Head of caudate nucleus (tissue), 42 donors: ENCODE measurements at regions not wholly inside any gene's neighbourhood (a gene's known extent, or its start where the extent isn't known, plus 50 kb on each side); places are given as distances from the start of the nearest gene placed in this dataset.
"Not testable (repeated sequence)": the region's sequence is repeated elsewhere in the genome, so short reads cannot be mapped to it uniquely, and the experiment has no call there.

Source experiments
- DNase-seq, 42 donors: peaks; one replicate each; pipeline versions ENCODE4 v3.0.0 to v3.0.0-alpha.2; 2020 to 2021; ENCODE audit warnings: mixed read lengths in 7 of 42
- intact Hi-C: fragments of 100-400 bp; cut with DNase I; formaldehyde crosslinking; loops from one replicate; pipeline ENCODE4 v1.15.0; 2022

- intact Hi-C loops = not testable (repeated sequence)
- peak in 40 of 42 donors; percentile 23 to 77 (median 54) for DNase-seq
These were observed 163.8 kb downstream of the KBTBD2 start for GRCh38 chr7:32727483-32728411.

DNA sequence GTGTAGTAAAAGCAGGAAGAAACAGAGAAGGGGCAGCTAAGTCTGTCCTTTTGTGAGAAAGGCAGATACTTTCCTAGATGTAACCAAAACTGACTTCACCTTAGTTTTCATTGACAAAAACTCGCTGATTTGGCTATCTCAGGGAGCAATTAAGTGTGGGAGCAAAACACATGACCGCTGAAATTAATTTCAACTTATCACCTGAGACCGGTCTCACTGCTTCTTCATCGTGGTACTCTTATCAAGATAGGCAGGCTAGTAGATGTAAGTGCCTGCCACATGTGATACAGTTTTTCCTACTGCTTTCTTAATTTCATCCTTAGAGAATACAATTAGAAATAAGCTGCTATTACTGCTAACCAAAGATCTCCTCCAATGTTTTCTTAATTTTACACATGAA, 168.7 kb downstream of the KBTBD2 start:
- intact Hi-C loops, DNase-seq: not testable (repeated sequence)

DNA sequence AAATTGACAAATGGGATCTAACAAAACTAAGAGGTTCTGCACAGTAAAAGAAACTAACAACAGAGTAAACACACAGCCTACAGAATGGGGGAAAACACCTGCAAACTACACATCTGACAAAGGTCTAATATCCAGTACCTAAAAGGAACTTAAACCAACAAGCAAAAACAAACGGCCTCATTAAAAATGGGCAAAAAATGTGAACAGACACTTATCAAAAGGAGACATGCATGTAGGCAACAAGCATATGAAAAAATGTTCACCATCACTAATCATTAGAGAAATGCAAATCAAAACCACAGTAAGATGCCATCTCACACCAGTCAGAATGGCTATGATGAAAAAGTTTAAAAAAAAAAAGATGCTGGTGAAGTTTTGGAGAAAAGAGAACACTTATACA, 197.4 kb downstream of the KBTBD2 start:
- DNase-seq = no peak
- intact Hi-C loops = no loop called here

DNA sequence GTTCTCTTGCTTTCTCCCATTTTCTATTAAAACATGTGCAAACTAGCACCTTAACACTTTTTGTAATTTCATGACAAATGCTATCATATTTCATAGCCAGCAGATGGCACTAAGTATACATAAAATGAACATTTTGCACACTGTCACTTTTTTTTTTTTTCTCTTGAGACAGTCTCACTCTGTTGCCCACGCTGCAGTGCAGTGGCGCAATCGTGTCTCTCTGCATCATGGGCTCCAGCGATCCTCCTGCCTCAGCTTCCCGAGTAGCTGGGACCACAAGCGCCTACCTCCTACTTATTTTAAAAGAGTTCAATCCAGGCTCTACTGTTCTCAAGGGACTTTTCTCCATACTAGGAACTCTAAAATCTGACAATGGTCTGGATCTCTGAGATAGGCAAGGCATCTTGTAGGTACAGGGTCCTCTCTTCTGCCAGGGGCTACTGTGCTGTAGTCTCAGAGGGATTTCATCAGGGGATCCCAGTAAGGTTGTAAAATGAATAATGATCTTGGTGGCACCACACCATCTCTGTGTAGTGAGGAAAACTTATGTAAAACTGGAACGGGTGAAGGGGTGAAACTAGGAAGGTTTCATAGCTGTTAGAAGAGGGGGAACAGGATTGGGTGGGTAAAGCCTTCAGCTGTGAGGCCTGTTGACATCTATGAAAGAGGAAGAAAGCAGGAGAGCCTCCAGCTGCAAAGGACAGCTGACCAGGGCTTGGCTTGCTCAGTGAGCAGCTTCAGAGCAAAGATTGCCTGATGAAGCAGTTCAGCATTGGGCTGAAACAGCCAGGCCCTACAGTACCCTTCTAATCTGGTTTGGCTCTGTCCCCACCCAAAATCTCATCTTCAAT, 196.9 kb downstream of the AVL9 start:
- DNase-seq = peak in 41 of 42 donors; percentile 23 to 80 (median 53)
- intact Hi-C loops = not testable (repeated sequence)

- DNase-seq, intact Hi-C loops: not testable (repeated sequence)
These were observed 192.8 kb downstream of the AVL9 start for GRCh38 chr7:32688092-32688491.

- DNase-seq = no peak
- intact Hi-C loops = no loop called here
These were observed 185.9 kb downstream of the AVL9 start for GRCh38 chr7:32681174-32681518.

DNA sequence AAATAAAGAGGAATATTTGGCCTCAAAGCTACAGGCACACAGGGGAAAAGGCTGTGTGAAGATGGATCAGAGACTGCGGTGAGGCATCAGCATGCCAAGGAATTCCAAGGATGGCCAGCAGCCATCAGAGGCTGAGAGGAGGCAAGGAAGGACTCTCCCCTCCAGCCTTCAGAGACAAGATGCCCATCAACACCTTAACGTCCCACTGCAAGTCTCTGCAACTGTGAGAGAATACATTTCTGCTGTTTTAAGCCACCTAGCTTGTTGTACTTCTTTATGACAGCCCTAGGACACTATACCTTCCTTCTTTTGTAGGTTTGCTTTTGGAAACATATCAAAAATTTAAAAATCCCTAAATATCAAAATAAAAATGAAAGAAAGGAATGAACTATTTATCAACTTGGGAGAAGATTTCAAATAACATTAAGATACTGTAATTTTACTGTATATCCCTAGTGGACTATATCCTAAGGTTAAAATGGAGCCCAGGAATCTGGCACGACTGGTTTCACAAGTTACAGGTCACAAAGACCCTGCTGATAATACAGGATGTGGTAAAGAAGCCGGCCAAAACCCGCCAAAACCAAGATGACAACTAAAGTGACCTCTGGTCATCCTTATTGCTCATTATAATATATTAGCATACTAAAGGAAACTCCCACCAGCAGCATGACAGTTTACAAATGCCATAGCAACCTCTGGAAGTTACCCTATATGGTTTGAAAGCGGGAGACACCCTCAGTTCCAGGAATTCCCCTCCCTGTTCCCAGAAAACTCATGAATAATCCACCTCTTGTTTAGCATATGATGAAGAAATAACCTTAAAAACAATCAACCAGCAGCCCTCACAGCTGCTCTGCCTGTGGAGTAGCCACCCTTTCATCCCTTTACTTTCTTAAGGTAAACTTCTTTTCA, 185.2 kb downstream of the AVL9 start:
- no peak for DNase-seq
- intact Hi-C loops = no loop called here

DNA sequence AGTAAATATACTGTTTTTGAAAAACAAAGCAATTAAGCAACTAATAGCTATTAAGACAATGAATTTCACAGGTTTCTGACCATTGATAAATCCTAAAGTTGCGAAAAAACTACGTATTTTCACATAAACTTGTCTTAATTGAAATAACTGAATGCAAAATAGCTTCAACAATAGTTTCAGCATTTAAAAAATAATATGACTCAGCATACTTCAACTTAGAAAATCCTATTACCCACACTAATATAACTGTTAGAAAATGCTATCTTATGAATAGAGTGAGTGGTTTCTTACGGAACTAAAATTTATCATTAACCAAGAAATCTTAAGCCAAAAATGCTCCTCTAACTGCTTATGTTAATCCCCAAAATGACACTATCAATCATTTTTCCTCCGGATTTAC, 183.9 kb downstream of the AVL9 start:
- DNase-seq = no peak
- intact Hi-C loops = no loop called here

DNA sequence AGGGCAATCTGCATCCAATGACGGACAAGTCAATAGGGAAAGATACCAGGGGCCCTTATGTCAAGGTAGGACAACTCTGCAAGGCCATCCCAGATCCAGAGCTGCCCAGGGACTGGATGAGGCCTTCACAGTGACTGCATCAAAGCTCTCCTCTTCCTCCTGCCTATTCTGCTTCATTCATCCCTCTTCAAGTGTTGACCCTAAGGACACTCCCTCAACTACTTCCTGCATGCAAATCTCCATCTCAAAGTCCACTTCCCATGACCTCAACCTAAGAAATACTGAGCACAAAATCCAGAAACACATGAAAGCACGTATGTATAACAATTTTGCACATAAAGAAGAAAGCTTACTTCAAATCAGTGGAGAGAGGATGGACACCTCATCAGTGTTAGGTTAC, 182.3 kb downstream of the AVL9 start:
- no peak for DNase-seq
- intact Hi-C loops = no loop called here

DNA sequence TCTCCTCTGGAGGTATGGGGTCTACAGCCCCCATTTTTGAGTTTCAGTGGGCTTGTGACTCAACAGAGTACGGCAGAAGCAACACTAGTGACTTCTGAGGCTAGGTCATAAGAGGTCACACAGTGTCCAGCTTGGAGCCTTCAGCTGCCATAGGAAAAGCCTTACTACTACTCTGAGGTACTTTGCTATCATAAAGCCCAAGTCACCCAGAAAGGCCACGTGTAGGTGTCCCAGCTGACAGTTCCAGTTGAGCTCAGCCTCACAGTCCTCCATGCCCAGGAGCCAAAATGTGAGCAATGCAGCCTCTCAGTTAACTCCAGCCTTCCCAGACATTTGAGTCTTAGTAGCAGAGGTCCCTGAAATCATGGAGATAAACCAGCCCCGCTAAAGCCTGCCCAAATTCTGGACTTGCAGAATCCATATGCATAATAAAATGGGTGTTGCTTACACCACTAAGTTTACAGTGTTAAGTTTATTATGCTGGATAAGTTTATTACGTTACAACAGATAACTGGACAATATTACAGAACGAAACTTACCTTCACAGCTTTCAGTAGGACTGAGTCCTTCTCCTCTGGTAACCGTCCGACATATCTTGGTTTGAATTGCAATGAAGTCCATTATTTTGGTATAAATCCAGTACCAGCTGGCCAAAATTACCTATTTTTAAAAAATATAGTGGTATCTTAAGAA, 181.1 kb downstream of the AVL9 start:
- intact Hi-C loops = no loop called here
- no peak for DNase-seq

GRCh38 chr7:32673275-32673983, 178.1 kb downstream of the AVL9 start:
- intact Hi-C loops = no loop called here
- DNase-seq = no peak

- peak in 15 of 42 donors; percentile 7 to 68 (median 23) for DNase-seq
- intact Hi-C loops = no loop called here
These were observed 175.1 kb downstream of the AVL9 start for GRCh38 chr7:32670110-32671025.

DNA sequence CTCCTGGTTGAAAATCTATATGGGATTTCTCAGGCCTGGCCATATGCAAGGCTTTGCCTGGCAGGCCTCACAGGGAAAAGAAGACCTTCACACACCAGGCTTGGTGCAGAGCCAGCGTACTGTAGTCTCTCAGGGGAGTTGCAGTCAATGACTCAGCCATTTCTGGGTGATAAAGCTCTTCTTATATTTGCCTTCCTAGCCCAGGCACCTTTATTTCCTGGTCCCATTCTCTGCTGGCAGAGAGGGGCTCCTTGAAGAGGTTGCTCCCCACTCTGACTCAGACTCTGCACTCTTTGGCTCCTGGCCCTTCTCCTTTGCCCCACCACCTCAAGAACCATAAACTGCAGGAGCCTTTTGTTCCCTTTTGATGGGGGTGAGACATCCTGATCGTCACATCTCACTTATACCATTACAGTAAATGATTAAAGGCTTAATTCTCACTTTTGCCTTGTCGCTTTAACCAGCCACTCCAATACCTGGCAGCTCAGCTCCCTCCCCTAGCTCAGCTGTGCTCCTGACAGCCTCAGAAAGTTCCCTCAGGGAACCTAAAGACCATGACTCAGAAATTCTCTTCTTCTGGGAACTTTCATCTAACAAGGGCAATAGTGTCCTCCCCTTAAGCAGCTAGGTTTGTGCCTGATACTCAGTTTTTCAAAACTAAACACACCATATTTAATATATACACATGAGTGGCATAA, 174.0 kb downstream of the AVL9 start:
- DNase-seq, intact Hi-C loops: not testable (repeated sequence)

DNA sequence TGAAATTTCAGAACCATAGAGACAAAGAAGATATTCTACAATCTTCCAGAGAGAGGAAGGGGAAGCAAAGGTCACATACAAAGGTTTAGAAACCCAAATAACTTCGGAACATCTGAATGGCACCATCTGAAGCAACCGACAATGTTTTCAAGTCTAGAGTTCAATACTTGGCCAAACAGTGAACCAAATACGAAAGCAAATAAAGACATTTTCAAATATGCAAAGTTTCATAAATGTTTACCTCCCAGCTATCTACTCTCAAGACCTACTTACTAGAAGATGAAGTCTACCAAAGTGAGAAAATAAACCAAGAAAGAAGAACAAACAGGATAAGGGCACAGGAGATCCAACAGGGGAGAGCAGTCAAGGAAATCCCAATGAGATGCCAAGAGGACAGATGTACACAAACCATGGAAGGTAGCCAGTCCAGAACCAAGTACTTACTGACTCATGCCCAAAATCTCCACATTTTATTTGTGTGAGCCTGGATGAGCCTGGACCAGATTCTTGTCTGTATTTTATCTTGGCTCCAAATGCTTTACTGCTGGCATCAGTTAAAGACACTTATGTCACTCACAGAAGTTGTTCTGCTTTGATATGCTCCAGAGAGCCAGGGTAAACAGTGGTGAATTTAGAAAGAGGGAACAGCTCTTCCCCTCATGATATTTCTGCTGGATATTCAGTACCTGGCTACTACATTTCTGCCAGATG, 173.3 kb downstream of the AVL9 start:
- DNase-seq, intact Hi-C loops: not testable (repeated sequence)

DNA sequence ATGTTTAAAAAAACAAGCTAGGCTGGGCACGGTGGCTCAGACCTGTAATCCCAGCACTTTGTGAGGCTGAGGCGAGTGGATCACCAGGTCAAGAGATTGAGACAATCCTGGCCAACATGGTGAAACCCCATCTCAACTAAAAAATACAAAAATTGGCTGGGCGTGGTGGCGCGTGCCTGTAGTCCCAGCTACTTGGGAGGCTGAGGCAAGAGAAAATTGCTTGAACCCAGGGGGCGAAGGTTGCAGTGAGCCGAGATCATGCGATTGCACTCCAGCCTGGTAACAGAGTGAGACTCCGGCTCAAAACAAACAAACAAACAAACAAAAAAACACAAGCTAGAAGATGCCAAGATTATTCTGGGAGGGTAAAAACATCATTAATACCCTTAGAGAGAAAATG, 172.3 kb downstream of the AVL9 start:
- DNase-seq, intact Hi-C loops: not testable (repeated sequence)

GRCh38 chr7:32663805-32664211, 168.5 kb downstream of the AVL9 start:
- DNase-seq, intact Hi-C loops: not testable (repeated sequence)
